GM12874 (cell line): ENCODE measurements at regions not wholly inside any gene's neighbourhood (a gene's known extent, or its start where the extent isn't known, plus 50 kb on each side); places are given as distances from the start of the nearest gene placed in this dataset.

Experiments used
- TF ChIP-seq, protein P1 (sequence below): IDR thresholded peaks from 2 replicates; pipeline ENCODE4 v1.5.1; 2011; ENCODE audit warnings: low read depth, mild to moderate bottlenecking, control low read depth, low read length, moderate library complexity; ENCODE audit not compliant: insufficient read depth

DNA sequence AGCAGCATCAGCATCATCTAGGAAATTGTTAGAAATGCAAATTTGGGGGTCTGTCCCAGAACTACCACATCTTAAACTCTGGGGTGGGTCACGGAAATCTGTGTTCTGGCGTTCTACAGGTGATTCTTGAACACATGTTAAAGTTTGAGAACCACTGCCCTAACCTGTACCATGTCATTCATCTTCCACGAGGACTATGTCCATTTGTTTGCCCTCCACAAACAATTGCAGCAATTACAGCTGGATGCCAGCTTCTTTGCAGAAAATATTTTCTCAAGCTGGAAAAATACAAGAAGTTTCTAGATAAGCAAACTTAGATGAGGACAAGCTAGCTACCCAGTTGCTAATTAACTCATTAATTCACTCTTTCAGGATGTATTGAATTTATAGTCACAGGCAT lies 54.1 kb downstream of the MAFB start:
- TF ChIP-seq, protein P1, sequence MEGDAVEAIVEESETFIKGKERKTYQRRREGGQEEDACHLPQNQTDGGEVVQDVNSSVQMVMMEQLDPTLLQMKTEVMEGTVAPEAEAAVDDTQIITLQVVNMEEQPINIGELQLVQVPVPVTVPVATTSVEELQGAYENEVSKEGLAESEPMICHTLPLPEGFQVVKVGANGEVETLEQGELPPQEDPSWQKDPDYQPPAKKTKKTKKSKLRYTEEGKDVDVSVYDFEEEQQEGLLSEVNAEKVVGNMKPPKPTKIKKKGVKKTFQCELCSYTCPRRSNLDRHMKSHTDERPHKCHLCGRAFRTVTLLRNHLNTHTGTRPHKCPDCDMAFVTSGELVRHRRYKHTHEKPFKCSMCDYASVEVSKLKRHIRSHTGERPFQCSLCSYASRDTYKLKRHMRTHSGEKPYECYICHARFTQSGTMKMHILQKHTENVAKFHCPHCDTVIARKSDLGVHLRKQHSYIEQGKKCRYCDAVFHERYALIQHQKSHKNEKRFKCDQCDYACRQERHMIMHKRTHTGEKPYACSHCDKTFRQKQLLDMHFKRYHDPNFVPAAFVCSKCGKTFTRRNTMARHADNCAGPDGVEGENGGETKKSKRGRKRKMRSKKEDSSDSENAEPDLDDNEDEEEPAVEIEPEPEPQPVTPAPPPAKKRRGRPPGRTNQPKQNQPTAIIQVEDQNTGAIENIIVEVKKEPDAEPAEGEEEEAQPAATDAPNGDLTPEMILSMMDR = no peak

DNA sequence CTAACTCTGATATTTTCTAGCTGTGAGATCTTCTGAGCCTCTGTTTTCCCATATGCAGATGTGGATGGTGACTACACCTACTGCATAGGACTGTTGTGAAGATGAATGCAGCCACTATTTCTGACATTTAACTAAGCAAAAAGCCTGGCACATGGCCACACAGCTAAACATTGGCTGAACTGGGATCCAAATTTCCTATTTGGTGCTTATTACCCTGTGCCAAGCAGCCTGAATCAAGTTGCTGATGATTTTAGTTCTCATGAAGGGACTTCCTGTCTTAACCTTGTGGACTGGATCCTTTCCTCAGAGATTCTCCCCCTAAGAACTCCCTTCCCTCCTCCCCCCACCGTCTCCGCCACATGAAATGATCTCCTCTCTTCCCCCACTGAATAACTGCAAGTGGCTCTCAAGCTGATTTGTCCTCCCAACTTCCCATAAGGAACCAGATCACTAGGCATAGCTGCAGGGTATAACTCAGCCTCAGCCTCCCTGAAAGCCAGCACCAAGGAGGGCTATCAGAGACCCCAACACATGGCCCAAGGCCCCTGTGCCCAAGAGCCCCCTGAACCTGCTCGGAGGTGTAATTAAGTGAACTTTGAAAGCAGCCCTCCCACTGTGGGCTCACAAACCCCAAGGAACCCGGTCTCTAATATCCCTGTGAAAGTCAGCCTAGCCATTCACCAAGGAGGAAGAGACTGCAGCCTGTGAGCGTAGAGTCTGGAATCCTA lies 55.7 kb downstream of the MAFB start:
- TF ChIP-seq, protein P1 = no peak

DNA sequence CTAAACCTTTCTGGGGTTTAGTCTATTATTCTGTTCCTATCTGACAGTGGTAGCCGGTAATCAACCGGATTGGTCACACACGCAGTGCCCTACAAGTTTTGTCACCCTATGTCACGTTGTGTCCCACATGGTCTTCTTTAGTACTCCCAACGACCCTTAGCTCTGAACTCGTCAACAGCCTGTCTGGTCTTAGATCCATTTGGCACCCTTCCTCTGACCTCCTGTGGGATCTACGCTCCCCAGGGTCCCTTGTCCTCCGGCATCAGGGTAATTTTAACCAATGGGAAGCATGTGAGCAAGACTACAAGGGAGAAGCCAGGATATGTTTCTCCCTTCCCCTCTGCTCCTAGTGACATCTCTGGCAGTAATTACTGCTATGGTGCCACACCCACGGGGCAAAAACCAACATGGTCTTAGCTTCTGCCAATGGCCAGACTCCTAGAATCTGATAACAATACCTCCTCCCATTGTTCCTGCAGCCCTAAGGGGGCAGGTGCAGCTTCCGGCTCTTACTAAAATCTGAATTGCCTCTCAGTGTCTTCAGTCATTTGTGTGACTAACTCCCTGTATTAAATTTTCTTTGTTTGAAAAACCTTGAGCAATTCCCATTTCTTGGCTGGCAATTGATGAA lies 56.6 kb downstream of the MAFB start:
- TF ChIP-seq, protein P1 = no peak

DNA sequence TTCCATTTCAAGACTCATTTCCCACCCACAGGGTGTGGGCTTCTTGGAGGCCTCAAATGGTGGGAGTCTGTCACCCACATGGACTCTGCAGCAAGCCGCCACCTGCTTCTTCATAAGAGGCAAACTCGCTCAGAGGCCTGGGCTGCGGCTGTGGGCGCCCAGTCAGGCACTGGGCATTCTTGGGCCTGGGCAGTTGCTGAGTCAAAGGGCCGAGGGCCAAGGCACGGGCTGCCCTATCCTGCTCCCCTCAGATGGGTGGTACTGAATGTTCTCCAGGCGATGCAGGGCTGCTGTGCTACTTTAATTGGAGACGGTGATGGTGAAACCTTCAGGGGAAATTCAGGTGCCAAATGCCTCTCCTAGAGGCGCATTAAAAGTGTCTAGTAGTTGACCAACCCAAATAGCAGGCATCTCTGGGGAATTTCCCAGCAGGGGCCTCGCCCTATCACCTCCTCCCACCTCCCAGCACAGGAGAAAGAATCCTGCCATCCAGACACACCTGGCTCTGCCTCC lies 57.9 kb downstream of the MAFB start:
- TF ChIP-seq, protein P1 = no peak

DNA sequence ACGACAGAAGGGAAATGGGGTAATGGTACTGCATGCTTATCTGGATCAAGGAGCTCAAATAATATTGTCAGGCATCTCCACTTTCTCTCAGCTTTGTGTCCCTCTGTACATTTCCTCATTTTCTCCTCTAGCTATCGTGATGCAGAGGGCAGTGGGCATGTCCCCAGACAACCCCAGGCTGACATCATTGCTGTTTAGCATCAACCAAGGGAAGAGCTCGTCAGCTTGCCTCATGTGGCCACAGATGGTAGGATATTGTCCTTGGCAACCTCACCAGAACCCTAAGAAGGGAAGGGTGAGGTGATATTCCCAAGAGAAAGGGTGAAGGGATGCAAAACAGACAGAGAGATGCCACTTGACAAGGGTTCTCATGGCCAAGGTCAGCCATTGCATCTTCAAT lies 58.3 kb downstream of the MAFB start:
- TF ChIP-seq, protein P1 = no peak

DNA sequence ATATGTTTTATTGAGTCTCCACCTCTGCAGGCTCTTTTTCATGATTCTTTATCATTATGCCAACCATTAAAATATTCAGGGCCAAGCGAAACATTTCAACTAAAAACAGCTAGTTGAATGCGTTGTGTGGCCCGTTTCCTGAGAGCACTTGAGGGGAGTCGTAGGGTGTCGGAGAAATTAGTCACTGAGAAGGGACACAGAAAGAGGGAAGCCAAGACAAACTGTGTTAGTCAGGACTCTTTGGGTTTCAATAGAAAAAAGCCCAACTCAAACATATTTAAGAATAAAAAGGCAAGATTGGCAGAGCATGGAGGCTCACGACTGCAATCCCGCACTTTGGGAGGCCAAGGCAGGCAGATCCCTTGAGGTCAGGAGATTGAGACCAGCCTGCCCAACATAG lies 58.9 kb downstream of the MAFB start:
- TF ChIP-seq, protein P1 = no peak

DNA sequence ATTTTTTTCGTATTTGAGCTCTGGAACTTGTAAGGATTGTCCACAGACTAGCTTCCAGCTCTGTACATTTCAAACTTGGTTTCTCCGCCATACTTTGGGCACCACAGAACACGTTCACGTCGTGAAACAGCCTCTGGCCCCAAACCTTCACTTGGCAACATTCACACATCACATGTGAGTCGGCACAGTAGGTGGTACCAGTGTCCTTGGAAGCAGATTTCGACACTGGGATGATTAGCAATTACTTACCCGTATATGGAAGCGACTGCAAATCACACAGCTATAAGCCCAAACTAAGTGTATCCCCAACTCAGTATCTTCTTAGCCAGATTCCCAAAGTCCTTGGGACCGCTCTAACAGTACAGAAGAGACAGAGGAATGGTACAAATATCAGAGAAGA lies 60.2 kb downstream of the MAFB start:
- TF ChIP-seq, protein P1 = no peak
